ENCODE measurements at regions not wholly inside any gene's neighbourhood (a gene's known extent, or its start where the extent isn't known, plus 50 kb on each side); places are given as distances from the start of the nearest gene placed in this dataset.

DNA sequence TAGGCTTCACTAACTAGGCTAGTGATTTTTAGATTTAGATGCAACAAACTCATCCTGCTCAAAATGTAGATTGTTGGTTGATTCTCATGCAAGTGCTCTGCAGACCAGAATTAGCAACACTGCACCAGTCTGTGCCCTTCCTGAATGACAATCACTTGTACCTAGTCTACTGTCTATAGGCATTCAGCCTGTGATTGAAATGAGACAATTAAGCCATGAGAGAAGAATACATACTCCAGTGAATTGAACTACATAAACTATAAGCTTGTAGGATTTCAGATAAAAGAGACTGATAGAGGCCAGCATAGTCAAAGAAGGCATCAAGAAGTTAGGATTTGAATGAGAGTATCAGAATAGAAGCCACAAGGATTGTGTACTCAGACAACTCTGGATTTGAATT lies 138.3 kb upstream of the NRXN1 start:
- DNase-seq (ENCODE audit: low read depth, low spot score): no peak

- no peak for DNase-seq (ENCODE audit: low read depth, low spot score)
Observed at GRCh38 chr2:51165534-51166260, 133.8 kb upstream of the NRXN1 start.

DNA sequence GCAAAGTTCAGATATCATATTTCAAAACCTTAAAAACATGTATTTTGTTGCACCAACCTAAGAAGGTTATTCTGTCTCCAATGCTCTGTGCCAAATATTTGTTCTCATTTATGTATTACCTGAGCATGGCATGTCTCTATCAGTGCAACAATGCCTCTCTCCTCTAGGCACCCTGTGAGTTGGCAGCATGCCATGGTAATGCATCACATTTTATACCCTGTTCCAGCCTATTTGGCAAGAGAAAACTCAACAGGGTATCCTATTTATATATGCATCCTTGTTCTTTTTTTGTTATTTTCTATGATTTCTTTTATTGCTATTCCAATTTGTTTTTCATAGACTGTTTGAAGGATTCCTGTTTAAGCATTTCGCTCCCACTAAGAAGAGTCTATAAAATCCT lies 126.3 kb upstream of the NRXN1 start:
- DNase-seq (ENCODE audit: low read depth, low spot score): no peak

DNA sequence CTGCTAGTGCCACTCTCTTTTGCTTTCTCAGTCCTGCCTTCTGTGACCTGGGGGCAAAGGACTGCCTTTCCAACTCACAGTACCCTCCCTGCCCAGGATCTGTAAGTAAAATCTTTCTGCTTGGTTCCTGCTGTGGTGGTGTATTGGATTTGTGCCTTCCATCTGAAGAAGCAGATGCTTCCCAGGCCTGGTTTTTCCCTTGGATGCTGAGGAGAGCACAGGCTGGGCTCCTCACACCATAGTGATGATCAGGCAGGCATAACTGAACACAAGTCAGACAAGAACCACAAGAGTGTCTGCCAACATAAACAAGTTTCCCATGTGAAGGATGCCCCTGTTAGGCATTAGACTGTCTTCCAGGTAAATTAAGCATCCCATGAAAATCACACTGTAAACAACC lies 121.3 kb upstream of the NRXN1 start:
- DNase-seq (ENCODE audit: low read depth, low spot score): no peak

DNA sequence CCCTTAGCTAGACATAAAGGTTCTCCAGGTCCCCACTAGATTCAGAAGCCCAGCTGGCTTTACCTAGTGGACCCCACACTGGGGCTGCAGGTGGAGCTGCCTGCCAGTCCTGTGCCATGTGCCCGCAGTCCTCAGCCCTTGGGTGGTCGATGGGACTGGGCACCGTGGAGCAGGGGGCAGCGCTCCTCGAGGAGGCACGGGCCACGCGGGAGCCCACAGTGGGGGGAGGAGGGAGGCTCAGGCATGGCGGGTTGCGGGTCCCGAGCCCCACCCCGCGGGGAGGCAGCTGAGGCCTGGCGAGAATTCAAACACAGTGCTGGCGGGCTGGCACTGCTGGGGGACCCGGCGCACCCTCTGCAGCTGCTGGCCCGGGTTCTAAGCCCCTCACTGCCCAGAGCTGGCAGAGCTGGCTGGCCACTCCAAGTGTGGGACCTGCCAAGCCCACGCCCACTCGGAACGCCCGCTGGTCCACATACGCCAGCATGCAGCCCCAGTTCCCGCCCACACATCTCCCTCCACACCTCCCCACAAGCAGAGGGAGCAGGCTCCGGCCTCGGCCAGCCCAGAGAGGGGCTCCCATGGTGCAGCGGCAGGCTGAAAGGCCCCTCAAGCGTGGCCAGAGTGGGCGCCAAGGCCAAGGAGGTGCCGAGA lies 119.7 kb upstream of the NRXN1 start:
- DNase-seq (ENCODE audit: low read depth, low spot score): no peak

GRCh38 chr2:51149725-51150124 lies 117.8 kb upstream of the NRXN1 start:
- no peak for DNase-seq (ENCODE audit: low read depth, low spot score)

- no peak for DNase-seq (ENCODE audit: low read depth, low spot score)
Observed at GRCh38 chr2:51145761-51146160, 113.8 kb upstream of the NRXN1 start.

GRCh38 chr2:51120754-51121280 lies 88.9 kb upstream of the NRXN1 start:
- DNase-seq (ENCODE audit: low read depth, low spot score): no peak

- no peak for DNase-seq (ENCODE audit: low read depth, low spot score)
Observed at GRCh38 chr2:51111532-51111931, 79.6 kb upstream of the NRXN1 start.

- no peak for DNase-seq (ENCODE audit: low read depth, low spot score)
Observed at GRCh38 chr2:51108794-51109193, 76.9 kb upstream of the NRXN1 start.

- no peak for DNase-seq (ENCODE audit: low read depth, low spot score)
Observed at GRCh38 chr2:51107841-51108240, 75.9 kb upstream of the NRXN1 start.

GRCh38 chr2:51105811-51106210 lies 73.9 kb upstream of the NRXN1 start:
- DNase-seq (ENCODE audit: low read depth, low spot score): no peak

GRCh38 chr2:51103205-51103604 lies 71.3 kb upstream of the NRXN1 start:
- no peak for DNase-seq (ENCODE audit: low read depth, low spot score)

DNA sequence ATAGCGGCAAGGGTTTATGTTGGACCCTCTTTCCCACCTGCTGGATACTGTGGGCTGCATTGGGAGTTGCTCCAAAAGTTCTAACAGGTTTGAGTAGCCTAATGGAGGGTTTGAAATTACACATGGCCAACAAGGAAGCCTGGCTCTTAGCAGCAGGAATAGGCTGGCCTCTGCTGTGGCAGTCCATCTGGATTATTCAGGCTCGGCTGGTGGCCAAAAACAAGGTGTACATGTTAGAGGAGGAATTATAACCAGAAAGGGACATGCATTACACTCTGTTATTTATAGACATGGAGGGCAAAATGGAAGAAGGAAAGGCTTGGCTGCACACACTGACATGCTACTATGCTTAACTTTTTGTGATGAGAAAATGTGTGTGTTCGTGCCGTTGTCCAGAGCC lies 61.1 kb upstream of the NRXN1 start:
- no peak for DNase-seq (ENCODE audit: low read depth, low spot score)

DNA sequence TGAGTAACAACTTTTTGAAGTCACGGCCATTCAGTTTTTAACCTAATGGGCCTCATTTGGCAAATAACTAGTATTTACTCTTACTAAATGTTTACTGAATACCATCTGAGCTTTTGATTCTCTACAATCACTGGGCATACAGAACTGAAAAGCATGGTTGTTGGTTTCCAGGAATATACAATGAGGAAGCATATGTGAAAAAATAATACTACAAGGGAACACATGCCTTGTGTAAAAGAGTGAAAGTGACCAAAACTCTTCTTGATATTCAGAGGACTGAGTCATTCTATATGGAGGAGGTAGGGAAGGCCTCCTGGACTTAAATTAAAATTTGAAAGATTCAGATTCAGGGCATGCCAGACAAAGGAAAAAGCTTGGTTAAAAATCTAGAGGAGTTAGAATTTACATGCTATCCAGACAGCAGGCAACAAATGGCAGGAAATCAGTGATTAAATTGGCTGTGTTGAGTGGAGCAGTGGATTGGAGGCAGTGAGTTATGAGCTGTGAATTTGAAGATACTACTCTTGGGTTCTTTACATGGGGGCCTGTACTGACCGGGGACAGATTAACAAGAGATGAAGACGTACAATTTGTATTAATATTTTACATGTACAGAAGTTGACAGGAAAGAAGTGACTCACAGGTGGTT lies 53.6 kb upstream of the NRXN1 start:
- DNase-seq (ENCODE audit: low read depth, low spot score): no peak

DNA sequence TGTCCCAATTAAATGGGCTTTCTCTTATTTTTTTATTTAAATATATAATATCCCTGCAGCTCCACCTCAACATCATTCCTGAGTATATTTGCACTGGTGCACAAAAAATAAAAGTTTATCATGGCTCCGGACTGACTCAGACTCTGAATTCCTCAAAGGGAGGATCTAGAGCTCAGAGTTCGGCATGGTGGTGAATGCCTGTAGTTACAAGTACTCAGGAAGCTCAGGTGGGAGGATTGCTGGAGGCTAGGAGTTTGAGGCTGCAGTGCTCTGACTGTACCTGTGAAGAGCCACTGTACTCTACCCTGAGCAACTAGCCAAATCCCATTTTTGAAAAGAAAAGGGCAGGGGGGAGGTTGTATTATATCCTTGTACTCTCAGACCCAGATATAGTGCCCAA lies 52.8 kb upstream of the NRXN1 start:
- no peak for DNase-seq (ENCODE audit: low read depth, low spot score)

All from pulmonary artery endothelial cell (primary cell).